GM18907 (cell line): ENCODE measurements at regions not wholly inside any gene's neighbourhood (a gene's known extent, or its start where the extent isn't known, plus 50 kb on each side); places are given as distances from the start of the nearest gene placed in this dataset.
"Not testable (repeated sequence)": the region's sequence is repeated elsewhere in the genome, so short reads cannot be mapped to it uniquely, and the experiment has no call there.

Experiments
- ATAC-seq: cut with Tn5 transposase; IDR thresholded peaks from one replicate; pipeline ENCODE4 v1.9.1; 2021; ENCODE audit warnings: mild to moderate bottlenecking, moderate library complexity; ENCODE audit not compliant: unreplicated experiment

- no peak for ATAC-seq
Observed at GRCh38 chr18:79595876-79596374, 83.7 kb upstream of the CTDP1 start.

GRCh38 chr18:79596446-79597175 lies 83.0 kb upstream of the CTDP1 start:
- no peak for ATAC-seq

- ATAC-seq: no peak
Observed at GRCh38 chr18:79597176-79597830, 82.3 kb upstream of the CTDP1 start.

- ATAC-seq: no peak
Observed at GRCh38 chr18:79597831-79598632, 81.6 kb upstream of the CTDP1 start.

- no peak for ATAC-seq
Observed at GRCh38 chr18:79598633-79599175, 80.9 kb upstream of the CTDP1 start.

- no peak for ATAC-seq
Observed at GRCh38 chr18:79599441-79599931, 80.1 kb upstream of the CTDP1 start.

GRCh38 chr18:79600141-79600540 lies 79.5 kb upstream of the CTDP1 start:
- ATAC-seq: no peak

- ATAC-seq: no peak
Observed at GRCh38 chr18:79600596-79600995, 79.0 kb upstream of the CTDP1 start.

GRCh38 chr18:79601234-79601633 lies 78.4 kb upstream of the CTDP1 start:
- no peak for ATAC-seq

GRCh38 chr18:79603321-79604204 lies 76.0 kb upstream of the CTDP1 start:
- ATAC-seq: no peak

GRCh38 chr18:79604205-79604912 lies 75.2 kb upstream of the CTDP1 start:
- ATAC-seq: no peak

GRCh38 chr18:79604913-79605880 lies 74.4 kb upstream of the CTDP1 start:
- no peak for ATAC-seq

GRCh38 chr18:79606071-79606470 lies 73.5 kb upstream of the CTDP1 start:
- ATAC-seq: not testable (repeated sequence)

GRCh38 chr18:79606621-79607331 lies 72.8 kb upstream of the CTDP1 start:
- ATAC-seq: no peak

GRCh38 chr18:79607361-79607952 lies 72.1 kb upstream of the CTDP1 start:
- ATAC-seq: no peak

GRCh38 chr18:79608069-79608468 lies 71.5 kb upstream of the CTDP1 start:
- ATAC-seq: no peak

GRCh38 chr18:79608535-79608934 lies 71.1 kb upstream of the CTDP1 start:
- no peak for ATAC-seq
